M059J (cell line): ENCODE measurements at regions not wholly inside any gene's neighbourhood (a gene's known extent, or its start where the extent isn't known, plus 50 kb on each side); places are given as distances from the start of the nearest gene placed in this dataset.
A peak's percentile ranks its signal among the peaks of the same experiment; 100 is the strongest.
"Not testable (repeated sequence)": the region's sequence is repeated elsewhere in the genome, so short reads cannot be mapped to it uniquely, and the experiment has no call there.

ENCODE experiments used
- DNase-seq: peaks from one replicate; pipeline ENCODE4 v3.0.0-alpha.2; 2012; ENCODE audit warnings: low read depth

- DNase-seq: no peak
These were observed 293.9 kb upstream of the PRKD1 start for GRCh38 chr14:30221546-30221945.

GRCh38 chr14:30223385-30223785, 295.7 kb upstream of the PRKD1 start:
- peak; percentile 97 for DNase-seq

GRCh38 chr14:30223966-30224365, 296.3 kb upstream of the PRKD1 start:
- DNase-seq: peak; percentile 32

DNA sequence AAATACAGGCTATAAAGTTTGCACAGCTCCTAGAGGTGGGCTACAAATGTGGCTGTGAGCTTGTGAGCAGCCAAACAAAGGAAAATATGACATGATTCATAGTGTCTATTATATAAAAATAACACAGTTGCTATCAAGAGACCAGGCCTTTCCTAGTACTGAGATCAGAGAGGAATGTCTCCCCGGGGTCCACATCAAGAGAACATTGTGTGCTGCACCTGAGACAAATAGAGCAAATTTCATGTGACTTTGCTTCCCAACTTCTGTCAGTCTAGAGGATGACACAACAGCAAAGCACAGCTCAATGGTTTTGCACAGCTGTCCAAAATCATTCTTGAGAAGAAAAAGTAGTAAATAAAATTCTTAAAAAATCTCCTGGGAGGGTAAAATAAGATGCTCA, 297.5 kb upstream of the PRKD1 start:
- DNase-seq: no peak

DNA sequence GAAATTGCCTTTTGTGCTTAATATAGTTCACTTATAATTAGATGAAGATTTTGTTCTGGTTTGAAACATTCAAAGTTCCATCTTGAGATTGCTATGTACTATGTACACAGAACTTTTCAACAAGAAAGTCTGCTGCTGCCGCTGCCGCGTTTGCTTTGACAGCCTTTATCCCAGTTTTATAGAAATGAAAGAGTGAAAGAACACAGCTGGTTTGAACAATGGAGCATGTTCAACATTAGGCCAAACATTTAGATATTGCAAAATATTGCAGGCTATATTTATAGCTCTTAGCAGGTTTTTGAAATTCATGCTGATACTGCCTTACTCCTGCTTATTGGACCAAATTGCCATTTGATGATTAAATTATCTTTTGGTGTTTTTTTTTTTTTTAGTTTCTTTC, 299.8 kb upstream of the PRKD1 start:
- DNase-seq: no peak

GRCh38 chr14:30227876-30228275, 300.2 kb upstream of the PRKD1 start:
- DNase-seq: peak; percentile 75

DNA sequence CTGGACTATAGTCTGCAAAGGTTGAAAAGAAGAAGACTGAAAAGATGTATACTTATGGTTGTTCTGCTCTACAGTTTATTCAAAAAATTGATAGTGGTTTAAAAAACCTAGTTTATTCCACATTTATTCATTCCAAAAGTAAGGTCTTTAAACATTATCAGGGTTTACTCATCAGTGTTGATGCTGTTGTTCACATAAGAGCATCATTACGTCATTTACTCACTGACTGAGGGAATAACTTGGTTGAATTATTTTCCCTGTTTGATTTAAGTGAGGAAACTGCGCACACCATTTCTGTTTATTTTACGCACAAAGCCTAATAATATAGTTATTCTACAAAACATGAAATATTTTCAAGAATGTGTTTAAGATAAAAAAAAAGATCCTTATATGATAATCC, 303.1 kb upstream of the PRKD1 start:
- no peak for DNase-seq

DNA sequence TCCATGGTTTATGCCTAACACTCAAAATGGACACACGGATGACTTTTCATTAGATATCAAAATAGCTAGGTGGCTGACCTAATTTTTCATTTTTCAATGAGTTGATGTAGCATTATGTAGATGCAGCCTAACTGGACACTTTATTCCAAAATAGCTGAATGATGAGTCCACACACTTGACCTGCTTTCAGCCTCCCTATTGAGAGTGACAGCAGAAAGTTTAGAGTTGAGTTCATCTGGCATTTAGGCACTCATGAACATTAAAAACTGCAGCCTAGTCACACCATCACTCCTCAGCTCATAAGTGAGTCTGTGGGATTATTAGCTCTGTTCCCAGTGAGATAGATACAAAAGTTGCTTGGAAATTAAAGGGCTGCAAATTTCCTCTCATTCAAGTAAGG, 307.3 kb upstream of the PRKD1 start:
- DNase-seq: no peak

- no peak for DNase-seq
These were observed 307.8 kb upstream of the PRKD1 start for GRCh38 chr14:30235485-30235884.

- DNase-seq: no peak
These were observed 311.3 kb upstream of the PRKD1 start for GRCh38 chr14:30238936-30239335.

DNA sequence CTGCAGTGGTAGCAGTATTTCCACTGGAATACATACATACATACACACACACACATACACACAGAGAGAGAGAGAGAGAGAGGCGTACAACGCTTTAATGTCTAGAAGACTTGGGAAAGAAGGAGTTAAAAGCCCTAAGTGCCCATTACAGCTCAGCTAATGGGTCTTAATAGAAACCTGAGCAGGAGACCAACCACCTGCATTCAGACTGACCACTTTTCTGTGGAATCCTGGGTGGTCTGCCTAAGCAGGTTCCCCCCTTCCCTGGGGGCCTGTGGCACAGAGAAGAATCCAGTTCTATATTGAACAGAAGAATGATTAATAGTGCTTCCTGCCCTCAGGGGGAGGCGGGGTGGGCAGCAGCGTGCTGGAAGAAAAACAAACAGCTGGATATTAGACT, 312.4 kb upstream of the PRKD1 start:
- DNase-seq: no peak

GRCh38 chr14:30240685-30241084, 313.0 kb upstream of the PRKD1 start:
- no peak for DNase-seq

DNA sequence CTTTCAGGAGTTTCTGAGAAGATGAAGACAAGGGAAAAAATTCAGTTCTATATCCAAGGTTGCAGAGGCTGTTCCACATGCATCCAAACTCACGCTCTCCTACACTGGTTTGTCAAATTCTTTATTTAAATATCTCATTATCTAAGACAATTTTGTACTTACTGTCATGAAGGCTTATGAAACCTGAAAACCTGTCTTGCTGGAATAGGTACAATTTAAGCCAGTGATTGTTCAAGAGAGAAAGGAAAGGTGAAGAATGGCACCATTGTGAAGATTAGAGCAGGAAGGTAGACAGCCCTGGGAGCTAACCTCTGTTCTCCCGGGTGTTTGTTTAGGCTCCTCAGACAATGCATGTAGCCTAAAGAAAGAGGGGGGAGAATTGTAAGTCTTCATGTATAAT, 315.1 kb upstream of the PRKD1 start:
- DNase-seq: no peak

DNA sequence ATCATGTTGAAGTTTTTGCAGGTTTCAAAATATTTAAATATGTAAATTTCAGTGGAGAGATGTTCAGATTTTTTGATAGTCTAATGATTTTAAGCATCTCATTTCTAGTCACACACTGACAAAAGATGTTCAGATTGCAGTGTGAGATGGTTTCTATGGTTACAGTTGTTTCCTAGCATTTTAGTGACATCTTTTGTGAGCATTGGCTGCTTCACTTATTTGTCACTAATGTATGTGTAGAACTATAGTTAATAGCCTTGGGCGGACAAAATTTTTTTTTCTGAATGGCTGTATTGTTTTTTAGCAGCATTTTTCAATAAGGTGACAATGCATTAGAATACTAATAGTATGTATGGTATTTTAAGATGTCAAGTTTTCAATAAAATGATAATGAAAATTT, 315.6 kb upstream of the PRKD1 start:
- DNase-seq: no peak

GRCh38 chr14:30243805-30244204, 315.2 kb upstream of the G2E3 start:
- peak; percentile 50 for DNase-seq

- DNase-seq: not testable (repeated sequence)
These were observed 314.6 kb upstream of the G2E3 start for GRCh38 chr14:30244348-30244747.

- DNase-seq: no peak
These were observed 307.9 kb upstream of the G2E3 start for GRCh38 chr14:30251017-30251416.

GRCh38 chr14:30251557-30252100, 307.3 kb upstream of the G2E3 start:
- DNase-seq: no peak

DNA sequence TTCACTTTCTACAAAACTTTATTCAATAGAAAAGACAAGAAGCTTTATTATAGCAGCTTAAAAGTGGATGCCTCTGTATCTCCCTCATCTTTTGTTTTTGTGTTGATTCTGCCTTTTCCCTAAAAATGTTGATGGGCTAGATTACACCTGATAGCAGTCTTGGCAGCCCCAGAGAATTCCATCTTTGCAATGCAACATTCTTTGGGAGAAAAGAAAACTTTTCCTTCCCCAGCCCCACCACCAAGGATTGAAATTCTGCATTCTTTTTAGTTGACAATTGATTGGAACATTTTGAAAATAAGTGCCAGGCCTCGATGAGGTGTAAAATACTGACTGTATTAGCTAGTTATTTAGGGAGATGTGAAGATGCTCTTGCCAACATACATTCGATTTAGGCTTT, 306.8 kb upstream of the G2E3 start:
- DNase-seq: no peak

DNA sequence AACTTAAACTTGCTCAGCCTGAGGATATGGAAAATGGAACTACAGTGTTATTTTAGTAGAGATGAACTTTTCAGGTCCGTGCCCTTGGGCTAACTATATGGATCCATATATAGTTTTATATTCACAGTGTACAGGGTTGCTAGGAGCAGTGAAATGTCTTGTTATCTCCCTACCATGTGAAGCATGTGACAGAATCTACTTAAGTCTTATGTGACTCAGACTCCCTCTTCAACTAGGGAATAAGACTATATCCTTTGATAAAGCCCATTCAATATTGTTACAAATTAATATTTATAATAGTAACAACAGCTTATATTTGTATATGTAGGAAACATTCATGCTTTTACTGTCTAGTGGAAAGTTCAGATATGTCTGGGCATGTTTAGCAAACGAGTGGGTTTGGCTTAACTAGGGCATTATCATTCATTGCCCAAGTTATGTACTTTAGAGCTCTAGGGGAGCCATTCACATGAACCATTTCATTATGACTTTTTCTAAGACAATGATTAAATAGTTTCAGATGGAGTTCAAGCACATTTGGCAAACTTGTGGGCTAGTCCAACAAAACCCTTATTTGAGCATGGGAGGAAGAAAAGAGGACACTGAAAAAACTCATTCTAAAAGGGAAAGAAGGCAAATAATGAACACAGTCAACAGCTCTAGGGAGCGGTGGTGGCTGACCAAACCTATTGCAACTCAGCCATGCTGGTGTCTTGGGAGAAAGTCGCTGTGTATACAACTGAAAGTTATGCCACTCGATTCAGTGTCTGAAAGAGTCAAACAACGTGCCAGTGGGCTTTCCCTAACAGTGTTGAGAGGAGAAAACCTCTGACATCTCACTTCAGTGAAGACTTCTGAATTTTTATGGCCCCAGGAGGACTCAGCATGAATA, 305.9 kb upstream of the G2E3 start:
- DNase-seq: no peak

DNA sequence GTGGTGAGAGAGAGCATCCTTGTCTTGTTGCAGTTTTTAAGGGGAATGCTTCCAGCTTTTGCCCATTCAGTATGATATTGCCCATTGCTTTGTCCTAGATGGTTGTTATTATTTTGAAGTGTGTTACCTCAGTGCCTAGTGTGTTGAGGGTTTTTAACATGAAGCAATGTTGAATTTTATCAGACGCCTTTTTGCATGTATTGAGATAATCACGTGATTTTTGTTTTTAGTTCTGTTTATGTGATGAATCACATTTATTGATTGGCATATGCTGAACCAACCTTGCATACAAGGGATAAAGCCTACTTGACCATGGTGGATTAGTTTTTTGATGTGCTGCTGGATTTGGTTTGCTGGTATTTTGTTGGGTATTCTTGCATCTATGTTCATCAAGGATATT, 302.3 kb upstream of the G2E3 start:
- DNase-seq: no peak

DNA sequence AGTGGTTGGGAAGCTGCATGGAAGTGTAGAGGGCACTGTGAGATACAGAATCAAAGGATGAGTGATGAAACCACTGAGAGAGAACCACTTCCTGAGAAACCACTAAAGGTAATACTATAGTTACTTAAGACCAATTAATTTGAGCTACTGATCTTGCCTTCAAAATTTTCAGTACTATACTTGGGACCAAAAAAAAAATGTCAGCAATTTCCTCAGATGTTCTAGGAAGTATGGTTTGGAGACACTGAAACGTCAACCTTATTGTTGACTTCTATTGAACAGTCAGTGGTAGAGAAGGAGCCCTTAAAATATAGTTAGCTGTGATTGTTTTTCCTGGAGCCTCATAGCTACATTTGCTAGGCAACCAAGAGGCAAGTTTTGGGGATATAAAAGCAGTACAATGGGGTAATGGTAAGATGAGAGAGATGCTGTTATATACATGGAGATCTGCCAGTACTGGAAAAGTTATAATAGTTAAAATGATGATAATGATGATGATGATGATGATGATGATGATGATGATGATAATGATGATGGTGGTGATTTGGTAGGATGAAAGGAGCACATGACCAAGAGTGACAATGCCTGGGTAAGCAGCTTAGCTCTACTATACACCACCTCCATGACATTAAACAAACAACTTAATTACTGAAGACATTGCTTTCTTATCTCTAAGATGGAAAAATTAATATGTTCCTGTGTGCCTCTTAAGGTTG, 300.9 kb upstream of the G2E3 start:
- DNase-seq: no peak
